HL-60/S4 treated with phorbol 12-myristate 13-acetate at 8.2 ng/mL for 4 days and 3 days (cell line): ENCODE measurements at regions not wholly inside any gene's neighbourhood (a gene's known extent, or its start where the extent isn't known, plus 50 kb on each side); places are given as distances from the start of the nearest gene placed in this dataset.

Experiments
- in situ Hi-C: fragments of 300-500 bp; cut with MboI; formaldehyde crosslinking; loops from 2 replicates; pipeline ENCODE4 v1.15.0; 2022; ENCODE audit warnings: low sequenced_read_pairs

DNA sequence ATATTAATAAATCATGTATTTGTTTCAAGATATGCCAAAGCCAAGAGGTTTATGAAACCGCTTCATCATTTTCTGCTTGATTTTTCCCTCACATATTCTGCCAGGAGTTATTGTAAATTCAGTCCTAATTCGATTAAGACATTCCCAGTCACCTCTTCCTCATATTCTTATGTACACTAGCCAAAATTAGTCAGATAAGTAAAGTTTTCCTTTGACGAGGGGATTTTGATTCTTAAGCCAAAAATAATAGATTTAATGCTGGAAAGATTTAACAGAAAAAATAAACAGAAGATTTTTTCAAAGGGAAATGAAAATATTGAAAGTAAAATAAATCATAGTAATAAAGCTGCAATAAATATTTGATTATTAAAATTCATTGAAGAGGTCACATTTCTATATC, 51.0 kb upstream of the VEGFC start:
- in situ Hi-C loops, result no loop called here

DNA sequence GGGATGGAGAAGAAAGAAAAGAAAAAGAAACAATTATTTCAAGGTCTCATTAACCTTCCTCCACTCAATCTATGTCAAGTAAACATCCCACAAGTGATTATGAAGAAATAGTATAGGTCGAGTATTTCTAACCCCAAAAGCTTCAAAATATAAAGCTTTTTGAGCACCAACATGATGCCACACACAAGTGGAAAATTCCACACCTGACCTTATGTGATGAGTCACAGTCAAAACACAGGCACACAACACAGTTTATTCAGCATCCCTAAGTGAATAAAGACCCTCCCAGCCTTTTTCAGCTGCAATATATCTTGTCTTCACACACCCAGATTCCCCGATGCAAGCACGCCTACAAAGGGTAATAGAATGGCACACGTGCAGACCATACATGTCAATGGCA, 51.7 kb upstream of the VEGFC start:
- in situ Hi-C loops, result no loop called here

DNA sequence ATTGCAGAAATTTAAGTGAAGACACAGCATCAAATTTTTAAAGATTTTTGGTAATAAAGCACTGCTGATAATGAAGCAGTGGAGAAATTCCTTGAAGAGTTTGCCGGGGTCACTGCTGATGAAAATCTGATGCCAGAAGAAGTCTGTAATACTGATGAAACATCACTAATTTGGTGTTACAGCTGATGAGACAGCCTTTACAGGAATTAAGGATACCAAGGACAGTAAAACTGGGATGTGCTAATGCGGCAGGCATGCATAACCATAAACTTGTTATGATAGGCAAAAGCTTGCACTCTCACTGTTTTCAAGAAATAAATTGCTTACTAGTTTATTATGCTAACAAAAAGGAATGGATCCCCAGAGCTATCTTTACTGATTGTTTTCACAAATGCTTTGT, 52.9 kb upstream of the VEGFC start:
- in situ Hi-C loops, result no loop called here

DNA sequence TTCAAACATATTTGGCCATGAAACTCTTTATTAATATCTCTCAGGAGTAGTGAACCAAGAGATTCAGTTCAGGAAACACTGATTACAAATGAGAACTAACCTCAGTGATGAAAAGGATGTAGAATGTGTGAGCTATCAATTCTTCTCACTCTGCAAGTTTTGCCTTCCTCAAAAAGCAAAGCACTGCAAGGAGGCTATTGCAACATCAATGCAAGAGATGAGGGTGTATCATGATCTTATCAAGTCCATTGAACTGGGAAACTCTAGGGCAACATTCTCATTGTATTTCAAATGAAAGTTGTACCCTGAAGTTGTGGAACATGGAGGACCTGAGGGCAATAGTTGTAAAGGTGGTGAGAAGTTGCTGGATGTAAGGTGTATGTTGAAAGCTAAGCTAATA, 56.4 kb upstream of the VEGFC start:
- in situ Hi-C loops, result no loop called here

DNA sequence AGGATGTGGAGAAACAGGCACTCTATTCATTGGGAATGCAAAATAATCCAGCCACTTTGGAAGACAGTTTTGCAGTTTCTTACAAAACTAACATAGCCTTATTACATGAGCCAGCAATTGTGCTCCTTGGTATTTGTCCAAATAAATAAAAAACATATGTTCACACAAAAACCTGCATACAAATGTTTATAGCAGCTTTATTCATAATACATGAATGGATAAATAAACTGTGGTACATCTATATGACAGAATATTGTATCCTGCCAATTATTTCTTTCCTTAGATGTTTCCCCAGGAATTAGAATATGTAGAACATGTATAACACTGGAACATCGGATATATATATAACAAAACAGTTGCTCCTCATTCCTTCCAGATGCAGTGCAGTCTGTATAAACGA, 57.7 kb upstream of the VEGFC start:
- in situ Hi-C loops, result no loop called here

DNA sequence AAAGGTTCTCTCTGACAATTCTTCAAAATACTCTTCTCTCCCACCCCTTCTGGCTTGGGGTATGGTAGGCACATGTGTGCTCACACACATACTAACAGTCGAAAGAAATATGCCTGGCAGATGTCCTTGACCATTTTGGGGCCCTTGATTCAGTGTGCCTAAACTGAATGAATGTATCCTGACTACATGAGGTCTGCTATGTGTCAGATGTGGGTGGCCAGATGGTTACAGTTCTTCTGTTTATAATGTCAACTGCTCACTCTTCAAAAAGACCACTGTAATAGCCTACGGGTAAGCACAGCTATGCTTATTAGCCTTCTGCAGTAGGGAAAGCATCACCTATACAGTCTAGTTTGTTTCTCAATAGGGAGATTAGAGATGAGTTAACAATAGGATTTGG, 63.7 kb upstream of the VEGFC start:
- in situ Hi-C loops, result no loop called here

DNA sequence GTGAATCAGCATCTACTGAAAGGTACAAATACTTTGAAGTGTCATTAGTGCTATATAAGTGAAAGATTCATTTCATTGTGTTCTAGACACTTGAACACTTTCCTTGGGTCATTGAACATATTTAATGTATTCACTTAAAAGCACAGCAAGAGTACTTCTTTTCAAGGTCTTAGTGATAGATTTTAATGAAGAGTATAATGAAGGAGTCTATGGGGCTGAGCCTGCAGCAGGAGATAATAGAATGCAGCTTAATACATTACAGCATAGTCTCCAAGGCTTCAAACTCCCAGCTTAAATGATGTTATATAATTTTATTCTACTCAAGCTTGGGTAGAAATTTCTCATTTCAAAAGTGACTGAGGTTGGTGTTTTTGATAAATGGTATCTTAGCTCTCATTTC, 66.1 kb upstream of the VEGFC start:
- in situ Hi-C loops, result no loop called here

DNA sequence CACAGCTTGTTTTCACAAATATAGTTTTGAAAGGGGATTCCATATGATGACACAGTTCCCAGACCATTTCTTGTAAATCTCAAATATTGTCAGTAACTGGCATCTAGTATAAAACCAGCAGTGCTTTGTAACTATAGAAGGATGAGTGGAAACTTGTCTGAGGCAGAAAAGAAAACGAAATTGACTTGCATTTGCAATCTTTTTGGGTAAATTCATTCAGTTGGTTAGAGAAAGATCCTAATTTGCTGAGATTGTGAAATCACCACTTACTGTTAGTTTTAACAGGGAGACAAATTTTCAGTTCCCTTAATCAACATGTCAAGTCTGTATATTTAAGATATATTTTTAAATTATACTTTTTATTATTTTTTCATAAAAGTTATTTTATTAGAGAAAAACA, 71.5 kb upstream of the VEGFC start:
- in situ Hi-C loops, result no loop called here

DNA sequence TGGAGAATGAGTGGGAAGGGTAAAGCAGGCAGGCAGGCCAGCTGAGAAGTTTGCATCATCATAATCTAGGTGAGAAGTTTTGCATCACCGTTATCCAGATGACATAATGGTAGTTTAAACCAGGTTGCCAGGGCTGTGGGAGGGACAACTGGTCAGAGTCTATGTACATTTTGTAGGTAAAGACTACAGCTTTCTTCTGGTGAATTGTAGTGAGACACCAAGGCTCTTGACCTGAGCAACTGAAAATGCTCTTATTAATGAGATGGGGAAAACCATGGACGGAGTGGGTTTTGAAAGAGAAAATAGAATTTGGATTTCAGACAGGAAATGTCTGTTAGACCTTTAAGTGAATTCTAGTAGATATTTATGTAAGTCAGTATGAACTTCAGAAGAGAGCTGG, 76.0 kb upstream of the VEGFC start:
- in situ Hi-C loops, result no loop called here

DNA sequence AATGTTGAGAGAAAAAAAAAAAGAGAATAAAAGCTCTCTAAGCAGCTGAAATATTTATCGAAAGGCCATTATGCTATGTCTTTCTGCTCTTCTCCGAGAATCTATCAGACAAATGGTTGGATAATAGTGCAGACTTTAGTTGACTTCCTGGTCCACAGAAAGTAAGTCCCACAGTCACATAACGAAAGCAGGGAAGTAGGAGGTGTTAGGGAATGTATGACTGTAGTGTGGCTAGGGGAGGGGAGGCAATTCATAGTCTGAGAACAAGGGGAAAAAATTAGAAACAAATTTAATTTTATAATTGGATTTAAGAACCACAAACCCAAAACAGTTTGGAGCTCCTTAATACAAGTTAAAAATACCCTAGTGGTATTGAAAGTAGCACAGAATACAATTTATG, 79.7 kb upstream of the VEGFC start:
- in situ Hi-C loops, result no loop called here

DNA sequence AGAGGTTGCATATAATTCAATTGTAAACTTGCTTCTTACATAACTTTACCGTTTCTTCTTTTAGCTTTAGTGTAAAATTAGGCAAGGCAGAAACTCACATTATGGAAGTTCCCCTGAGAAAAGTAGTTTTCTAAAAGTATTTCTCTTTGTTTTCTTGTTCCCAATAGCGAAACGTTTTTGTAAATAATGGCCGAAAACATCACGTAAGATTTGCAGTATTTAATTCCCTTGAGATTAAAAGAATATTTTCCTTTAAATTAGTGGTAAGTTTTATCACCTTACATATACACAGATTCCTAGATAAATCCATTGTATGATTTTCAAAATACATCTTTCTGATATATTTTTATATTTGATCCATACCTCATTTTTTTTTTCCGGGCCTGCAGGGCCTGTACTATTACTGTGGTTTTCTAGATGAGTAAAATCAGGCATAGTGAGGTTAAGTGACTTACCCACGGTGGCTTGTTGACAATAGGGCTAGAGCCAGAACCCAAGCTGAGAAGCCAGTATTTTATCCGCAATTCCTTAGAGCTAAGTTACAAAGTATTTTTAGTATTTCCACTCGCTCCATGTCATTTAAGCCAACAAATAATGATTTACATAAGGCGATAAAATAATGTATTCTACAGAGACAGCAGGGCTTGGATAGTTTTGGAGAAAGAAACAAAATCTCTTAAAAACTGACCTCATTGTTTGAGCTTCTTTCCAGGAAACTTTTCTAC, 82.2 kb upstream of the VEGFC start:
- in situ Hi-C loops, result no loop called here

DNA sequence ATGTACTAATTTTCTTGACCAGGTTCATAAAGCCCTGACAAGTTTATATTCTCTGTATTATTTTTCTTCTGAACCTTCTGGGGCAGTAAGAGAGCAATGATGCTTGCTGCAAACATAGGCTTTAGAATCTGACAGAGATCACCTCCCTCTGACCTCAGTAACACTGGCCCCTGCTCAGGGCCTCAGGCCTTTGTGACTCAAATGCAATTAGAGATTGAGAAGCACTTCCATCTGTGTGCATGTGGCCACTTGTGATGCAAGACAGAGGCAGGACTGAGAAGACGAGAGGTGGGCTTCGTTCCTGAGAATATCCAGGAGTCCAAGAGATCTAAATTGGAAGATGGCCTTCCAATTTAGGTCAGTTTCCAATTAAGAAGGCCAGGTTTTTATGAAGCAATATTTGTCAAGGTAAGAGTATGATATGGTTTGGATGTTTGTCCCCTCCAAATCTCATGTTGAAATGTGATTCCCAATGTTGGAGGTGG, 82.8 kb upstream of the VEGFC start:
- in situ Hi-C loops, result no loop called here

DNA sequence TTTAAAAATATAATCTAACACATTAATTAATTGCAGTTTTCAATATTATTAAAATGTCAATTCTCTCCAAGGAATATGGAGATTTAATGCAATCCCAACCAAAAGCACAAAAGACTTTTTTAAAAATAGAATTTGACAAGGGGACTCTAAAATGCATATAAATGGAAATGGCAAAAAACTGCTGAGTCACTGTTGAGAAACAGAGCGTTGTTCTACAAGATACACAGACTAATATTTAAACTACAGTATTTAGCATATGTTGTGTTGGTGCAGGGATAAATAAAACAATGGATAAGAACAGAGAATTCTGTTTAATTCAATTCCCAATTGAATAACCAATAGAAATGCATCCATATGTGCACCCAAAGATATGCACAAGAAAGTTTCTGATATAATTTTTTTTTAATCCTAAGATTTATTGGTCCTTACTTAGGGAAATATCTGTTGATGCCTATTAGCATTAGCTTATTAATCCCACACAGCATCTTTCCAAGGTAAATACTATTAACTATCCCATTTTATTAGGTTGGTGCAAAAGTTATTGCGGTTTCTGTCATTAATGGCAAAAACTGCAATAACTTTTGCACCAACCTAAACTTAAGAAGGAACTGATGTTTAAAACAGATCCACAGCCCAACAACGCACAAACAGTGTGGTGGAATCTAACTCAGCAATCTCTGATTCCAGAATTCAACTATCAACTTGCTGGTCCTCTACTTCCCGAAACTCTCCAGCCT, 86.8 kb upstream of the VEGFC start:
- in situ Hi-C loops, result no loop called here

DNA sequence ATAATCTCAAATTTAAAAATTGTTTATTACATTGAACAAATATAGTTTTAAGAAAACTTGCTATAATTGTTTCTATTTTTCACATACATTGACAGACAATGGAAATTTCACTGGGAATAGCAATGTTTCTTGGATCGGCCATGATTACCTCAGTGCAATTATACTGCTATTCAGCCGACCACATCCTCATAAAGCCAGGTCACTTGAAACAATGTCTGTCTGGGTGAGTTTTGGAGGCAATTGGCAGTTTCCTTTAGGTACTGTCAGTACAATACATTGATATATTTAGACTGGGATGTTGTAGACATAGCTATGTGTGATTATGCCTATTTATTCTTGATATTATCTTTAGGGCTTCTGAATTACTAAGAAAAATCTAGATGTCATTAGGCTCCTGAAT, 89.5 kb upstream of the VEGFC start:
- in situ Hi-C loops, result no loop called here

DNA sequence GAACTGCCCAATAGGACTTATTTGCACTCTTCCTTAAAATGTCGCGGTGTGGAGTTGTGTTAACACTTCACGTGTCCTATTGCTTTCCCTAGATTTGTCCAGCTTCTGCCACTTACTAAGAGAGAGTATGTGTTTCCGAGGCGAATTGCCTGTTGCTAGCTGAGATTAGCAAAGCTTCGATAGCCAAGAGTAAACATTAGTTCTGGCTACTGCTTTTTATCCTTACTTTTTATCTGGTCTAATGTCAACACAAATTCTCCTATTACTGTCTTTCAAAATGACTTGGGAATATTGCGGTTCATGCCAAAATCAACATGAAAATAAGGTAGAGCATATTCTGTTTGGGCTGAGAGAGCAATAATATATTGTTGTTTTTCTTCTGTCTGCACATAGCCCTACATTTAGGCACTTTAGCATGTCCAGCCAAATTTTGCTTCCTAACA, 90.4 kb upstream of the VEGFC start:
- in situ Hi-C loops, result no loop called here

DNA sequence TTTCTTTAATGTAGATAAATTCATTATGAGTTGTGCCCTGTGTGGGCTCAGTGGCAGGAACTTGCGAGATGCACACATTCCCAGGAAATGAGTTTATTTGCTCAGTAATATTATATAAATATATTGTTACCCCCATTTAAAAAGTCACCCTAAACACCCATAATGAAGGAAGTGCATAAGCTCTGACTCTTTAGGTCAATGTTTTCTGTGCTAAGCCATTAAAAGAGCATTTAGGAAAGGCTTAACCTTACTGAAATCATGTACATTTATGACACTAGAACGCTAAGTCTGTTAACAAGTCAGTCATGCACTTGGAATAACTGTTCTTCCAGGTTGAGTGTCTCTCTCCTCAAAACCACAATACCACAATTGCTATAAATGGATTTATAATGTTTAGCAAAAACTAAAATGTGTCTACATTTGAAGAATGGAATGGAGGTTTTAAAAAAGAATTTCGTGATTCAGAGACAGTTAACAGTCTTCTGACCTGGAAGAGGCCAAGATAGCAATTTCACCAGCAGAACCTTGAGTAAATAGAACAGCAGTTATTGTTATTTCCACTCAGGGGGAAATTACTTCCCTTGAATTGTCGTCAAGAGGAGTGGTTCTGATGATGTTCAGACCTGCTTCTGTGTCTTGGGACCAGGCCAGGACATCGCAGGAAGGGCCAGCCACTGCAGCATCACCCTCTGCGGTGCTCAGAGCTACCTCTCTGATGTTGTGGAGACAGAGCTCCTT, 91.1 kb upstream of the VEGFC start:
- in situ Hi-C loops, result no loop called here

DNA sequence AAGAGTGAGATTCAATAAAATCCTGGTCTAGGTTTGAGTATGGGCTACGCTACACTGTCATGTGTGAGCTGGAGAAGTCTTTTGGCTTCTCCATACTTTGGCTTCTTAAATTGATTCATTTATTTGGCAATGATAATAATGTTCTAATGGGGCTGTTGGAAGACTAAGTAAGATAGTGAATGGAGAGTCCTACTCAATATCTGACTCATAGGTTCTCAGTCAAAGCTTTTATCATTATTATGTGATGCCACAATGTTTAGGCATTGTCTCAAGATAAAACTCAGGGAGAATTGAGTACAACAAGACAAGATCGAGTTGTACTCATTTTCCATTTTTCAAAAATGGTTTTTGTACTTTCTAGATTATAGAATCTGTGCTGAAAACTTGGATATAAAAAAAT, 92.5 kb upstream of the VEGFC start:
- in situ Hi-C loops, result no loop called here

DNA sequence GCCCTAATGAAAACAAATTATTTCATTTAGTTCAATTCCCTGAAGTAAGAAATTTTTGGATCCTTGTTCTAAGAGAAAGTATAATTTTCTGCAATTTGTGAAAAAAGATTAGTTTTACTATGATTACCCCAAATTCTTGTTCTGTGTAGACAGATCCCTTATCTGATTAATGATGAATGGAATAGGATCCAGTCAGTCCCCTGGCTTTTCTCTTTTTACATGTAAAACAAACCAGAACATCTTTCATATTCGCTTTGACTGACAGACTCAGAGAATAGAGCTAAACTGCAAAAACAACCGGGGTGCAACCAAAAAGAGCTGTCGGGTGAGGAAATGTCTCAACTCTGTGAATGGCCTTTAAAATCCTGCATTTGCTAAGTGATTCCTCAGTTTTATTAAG, 93.4 kb upstream of the VEGFC start:
- in situ Hi-C loops, result no loop called here

DNA sequence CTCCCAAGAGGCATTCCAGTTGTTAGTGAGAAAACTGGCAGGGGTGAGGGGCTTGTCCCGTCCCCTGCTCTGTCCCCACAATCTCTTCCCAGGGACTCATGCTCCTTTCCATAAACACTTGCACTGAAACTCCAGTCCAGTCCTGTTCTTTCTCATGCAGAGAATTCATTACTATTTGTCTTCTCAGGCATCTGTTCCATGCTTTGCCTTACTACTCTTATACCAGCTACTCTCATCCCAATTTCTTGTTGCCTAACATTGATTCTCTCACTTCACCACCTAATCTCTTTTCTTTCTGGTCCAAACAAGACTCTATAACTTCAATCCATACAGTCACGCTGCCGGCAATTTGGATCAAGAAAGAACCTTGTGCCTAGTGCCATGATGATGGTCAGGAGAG, 97.1 kb upstream of the VEGFC start:
- in situ Hi-C loops, result no loop called here

DNA sequence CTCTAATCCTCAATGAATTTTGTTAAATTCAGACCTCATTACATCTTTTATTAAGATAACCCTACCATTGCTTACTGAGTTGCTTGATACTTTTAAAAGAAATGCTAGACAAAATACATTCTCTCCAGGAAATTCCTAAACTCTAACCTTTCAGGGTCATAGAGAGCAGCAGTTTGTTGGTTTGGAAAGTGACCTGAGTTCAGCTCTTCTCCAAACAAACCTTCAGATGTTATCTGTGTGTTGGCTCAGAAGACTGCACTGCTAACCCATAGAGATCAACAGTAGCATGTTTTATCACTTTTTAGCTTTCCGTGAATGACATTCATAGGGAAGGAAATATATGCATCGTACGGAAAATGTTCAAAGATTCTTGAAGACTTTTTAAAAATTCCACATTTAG, 101.8 kb upstream of the VEGFC start:
- in situ Hi-C loops, result no loop called here

DNA sequence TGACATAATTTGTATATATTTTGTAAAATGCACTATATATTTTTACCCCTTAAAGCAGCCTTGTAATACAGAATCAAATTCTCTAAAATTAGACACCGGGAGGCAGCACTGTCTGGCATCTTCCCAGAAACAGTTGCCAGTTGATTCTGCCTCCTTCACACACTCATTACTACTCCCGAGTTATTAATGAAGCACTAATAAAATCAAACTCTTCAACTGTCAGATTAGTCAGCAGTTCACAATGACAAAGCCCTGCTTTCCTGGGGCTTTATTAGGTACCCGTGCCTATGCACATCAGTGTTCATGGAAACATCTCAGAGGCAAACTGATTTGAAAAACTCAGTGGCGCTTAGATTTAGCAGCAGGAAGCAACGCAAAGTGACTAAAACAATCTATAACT, 103.5 kb upstream of the VEGFC start:
- in situ Hi-C loops, result no loop called here

DNA sequence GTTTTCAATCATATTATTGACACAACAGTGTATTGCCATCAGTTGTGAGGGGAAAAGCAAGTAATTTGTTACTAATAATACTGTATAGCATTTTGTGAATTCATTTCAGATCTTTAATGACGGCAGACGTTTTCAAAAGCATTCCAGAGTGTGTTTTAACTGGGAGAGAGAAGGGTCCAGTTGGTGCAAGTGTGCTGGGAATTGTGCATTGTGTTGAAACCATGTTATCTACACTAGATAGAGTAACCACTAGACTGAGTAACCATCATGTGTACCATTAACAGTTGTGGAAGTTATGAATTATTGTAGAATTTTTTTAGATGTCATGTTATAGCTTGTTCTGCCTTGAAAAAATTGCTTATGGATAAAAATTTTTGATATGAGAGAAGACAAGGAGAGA, 104.5 kb upstream of the VEGFC start:
- in situ Hi-C loops, result no loop called here
